Kasumi-1 (cell line): ENCODE measurements at regions not wholly inside any gene's neighbourhood (a gene's known extent, or its start where the extent isn't known, plus 50 kb on each side); places are given as distances from the start of the nearest gene placed in this dataset.

Experiments
- DNase-seq, 2 experiments: peaks; one replicate each; lab custom pipeline; 2025; lab: John Stamatoyannopoulos, UW

DNA sequence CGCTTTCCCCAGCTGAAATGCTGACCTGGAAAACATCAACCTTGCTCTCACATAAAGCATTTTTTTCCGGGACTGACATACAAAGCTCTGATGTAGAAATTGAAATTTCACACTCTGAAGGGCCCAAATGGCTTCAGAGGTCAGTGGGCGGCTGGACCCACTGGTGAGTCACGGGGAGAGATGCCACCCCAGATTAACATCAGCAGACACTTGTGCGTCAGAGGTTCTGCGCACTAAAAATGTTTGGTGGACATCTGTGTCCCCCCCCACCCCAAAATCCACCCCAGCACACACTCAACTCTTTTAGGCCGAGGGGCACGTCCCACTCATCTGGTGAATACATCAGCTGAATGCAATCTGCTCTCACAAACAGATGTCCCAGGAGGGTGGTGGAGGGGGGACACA, 208.9 kb downstream of the ASB1 start:
- DNase-seq = no peak

GRCh38 chr2:238636269-238637073, 209.7 kb downstream of the ASB1 start:
- DNase-seq = no peak

GRCh38 chr2:238638100-238638981, 209.5 kb upstream of the TWIST2 start:
- DNase-seq = no peak

- no peak for DNase-seq
Measured at GRCh38 chr2:238638982-238639628, 208.8 kb upstream of the TWIST2 start.

- no peak for DNase-seq
Measured at GRCh38 chr2:238640486-238640885, 207.4 kb upstream of the TWIST2 start.

DNA sequence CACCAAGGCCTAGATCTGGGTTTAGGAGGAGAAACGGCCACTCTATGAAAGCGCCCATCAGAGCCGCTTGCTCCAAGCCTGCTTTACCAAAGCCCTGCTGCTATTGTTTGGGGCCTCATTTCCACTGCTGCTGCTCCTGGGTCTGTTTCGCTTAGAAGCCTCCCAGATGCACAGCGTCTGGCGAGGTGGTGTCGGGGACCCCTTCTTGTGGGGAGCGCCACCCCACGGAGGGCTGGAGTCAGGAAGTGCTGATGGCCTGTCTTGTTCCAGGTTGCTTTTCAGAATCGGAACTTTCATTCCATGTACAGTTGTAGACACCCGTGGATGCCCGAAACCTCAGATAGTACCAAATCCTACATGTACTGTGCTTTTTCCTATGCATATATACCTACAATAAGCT, 204.9 kb upstream of the TWIST2 start:
- no peak for DNase-seq

GRCh38 chr2:238643400-238643907, 204.4 kb upstream of the TWIST2 start:
- no peak for DNase-seq

DNA sequence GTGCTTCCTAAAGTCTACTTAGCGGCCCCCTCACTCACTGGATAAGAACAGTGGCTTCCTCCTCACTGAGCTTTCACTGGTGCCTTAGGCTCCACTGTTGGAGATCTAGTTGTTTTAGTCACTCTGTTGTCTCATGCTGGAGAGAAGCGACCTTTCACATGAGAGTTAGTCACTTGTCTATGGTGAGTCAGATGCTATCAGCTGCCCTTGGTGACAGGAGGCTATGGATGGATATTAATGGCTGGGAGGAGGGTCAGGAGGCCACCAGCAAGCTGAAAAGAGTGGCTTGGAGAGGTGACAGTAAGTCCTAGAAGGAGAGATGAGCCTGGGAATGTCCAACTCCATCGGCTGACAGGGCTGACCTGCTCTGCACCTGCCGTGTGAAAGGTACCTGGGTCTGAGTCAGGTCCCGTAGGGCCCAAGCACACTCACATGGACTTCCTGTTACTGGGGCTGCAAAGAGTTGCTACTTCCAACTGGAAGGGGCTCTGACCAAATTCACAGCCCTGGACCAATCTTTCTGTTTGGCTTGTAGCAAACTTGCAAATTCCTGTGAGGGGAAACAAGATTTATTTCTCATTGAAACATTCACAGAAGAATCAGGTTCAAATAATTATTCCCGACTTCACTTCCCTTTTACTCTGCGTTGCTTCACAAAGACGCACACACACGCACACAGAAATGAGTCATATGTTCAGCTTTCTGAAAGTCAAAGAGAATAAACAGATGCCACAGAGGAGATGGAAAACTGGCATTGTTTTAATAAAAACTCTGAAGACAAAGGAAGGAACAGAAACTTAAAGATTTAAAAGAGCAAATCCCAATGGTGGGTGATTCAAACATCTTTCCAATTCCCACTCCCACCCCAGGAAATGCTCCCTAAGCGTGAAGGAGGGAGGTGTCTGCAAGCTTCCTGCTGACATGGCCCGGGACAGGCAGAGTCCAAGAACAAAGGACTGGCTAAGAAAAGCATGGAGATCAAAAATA, 203.5 kb upstream of the TWIST2 start:
- DNase-seq = no peak

DNA sequence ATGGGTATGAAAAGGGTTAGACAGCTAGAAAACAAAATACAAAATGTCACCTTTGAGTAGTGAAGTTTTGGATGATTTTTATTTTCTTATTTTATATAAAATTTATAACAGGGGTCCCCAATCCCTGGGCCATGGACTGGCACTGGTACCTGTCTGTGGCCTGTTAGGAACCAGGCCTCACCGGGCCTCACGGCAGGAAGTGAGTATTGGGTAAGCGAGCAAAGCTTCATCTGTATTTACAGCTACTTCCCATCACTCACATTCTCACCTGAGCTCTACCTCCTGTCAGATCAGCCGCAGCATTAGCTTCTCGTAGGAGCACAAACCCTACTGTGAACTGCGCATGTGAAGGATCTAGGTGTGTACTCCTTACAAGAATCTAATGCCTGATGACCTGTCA, 202.8 kb upstream of the TWIST2 start:
- no peak for DNase-seq

GRCh38 chr2:238645716-238646115, 202.2 kb upstream of the TWIST2 start:
- DNase-seq = no peak

DNA sequence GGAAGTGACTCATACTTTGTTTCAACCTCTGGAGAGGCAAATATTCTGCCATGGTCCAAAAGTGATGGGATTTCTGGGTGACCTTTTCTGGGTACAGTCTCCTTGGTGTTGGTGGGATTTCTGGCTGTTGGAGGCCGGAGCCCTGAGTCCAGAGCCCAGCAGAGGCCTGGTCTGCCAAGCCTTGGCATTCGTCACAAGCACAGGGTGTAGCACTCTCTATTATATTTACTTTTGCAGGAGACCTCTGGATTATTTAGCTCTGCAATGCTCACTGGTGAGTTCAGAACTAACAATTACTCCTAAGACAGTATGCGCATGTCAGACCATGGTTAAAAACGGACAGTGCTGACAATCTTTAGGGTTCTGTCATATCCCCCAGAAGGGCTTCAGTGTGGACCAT, 201.6 kb upstream of the TWIST2 start:
- no peak for DNase-seq

- no peak for DNase-seq
Measured at GRCh38 chr2:238646803-238647202, 201.1 kb upstream of the TWIST2 start.

DNA sequence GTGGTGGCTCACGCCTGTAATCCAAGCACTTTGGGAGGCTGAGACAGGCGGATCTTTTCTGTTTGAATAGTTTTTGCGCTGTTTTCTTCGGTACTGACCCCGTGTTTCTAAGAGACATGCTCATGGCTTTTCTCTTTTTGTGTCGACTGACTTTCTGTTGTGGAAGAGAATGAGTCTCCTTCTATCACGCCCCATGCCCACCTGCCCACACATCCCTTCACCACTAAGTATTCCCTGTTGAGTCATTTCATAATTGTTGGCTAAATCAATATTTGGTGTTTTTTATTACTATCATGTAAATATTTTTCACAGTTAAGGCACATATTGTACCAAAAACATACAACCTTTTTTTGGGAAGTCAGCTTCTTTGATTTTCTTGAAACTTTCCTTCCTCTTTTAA, 198.8 kb upstream of the TWIST2 start:
- no peak for DNase-seq

DNA sequence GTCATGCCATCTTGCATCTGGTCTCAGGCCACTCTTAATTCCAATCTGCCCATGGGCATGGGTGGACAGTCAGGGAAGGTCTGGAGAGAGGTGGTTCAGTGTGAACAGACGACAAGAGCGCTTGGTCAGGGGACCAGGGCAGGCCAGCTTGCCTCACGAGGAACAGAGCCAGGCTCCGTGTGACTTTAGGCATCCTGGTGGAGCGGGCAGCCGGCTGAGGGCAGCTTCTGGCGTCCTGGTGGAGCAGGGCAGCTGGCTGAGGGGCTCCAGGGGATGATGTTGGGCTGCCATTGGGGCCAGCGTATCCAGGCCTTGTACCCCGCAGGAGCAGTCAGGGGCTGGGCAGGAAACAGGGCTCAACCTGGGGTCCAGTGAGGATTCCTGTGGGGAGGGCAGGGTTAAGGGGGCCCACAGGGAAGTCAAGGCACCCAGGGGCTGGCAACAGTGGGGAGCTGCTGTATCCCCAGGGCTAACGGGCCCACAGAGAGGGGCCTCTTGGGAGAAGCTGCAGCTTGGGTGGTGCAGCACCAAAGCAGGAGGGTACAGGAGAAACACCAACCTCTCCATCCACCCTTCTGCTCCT, 197.9 kb upstream of the TWIST2 start:
- no peak for DNase-seq

DNA sequence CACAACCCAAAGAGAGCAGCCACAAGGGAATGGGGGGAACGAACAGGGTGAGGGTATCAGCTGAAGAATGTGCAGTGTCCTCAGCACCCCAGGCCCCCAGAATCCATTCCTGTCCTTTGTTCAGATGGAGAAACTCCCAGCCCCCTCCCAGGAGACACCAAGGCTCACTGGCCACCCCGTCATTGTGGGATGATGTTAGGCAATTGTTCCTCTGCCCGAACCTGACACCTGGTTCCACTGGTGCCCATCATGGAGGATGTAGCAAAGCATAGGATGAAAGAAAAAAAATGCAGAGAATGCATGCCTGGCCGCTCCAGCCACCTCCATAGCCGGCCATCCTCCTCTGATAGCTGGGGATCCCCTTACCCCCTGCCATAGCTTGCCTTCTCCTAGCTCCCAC, 197.3 kb upstream of the TWIST2 start:
- DNase-seq = no peak

DNA sequence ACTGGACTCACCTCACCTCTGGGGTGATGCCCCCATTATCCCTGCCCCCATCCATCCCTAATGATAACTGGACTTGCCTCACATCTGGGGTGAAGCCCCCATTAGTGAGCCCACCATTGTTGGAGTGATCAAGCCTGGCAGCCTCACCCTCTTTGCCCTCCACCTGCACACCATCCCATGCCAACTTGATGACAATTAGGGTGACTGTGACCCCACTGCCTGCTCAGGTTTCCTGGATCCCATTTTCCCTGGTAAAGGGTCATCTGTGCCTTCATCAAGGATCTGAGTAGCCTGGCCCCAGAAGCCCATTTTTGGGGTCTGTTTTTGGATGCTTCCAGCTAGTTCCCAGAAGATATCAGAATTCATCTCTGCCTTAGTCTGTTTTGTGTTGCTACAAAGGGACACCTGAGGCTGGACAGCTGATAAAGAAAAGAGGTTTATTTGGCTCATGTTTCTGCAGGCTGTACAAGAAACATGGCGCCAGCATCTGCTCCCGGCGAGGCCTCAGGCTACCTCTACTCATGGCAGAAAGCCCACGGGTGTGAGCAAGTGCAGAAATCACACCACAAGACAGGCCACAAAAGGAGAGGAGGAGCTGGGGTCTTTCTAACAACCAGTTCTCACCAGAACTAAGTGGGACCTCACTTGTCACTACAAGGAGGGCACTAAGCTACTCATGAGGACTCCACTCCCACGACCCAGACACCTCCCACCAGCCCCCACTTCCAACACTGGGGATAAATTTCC, 196.4 kb upstream of the TWIST2 start:
- no peak for DNase-seq

DNA sequence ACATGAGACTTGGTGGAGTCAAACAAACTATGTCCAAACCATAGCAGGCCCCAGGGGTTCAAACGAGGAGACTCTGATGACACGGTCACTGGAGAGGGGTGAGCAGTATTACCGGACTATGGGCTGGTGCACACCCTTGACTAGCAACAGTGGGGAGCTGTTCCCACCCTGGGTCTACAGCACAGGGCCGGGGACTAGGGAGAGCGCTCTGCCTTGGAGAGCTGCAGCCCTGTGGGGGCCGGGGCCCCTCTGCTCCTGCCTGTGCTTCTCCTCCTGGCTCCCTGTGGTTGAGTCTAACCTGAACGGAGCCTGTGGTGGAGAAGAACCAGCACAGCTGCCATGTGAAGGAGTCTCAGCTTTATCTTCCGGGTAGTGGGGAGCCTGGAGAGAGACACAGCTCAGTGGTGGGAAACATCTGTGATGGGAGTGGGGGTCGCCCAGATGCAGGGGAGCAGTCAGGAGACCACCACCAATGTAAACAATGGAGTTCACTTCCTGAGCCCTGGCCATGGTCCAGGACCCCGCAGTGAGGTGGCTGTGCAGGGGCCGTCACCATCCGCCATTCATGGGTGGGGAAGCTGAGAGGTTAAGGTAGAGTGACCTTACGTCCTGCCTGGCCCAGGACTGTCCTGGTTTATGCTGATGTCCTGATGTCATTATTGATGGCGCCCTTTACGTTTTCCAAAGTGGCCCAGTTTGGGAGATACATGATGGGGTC, 195.7 kb upstream of the TWIST2 start:
- no peak for DNase-seq

- no peak for DNase-seq
Measured at GRCh38 chr2:238652771-238653157, 195.1 kb upstream of the TWIST2 start.

DNA sequence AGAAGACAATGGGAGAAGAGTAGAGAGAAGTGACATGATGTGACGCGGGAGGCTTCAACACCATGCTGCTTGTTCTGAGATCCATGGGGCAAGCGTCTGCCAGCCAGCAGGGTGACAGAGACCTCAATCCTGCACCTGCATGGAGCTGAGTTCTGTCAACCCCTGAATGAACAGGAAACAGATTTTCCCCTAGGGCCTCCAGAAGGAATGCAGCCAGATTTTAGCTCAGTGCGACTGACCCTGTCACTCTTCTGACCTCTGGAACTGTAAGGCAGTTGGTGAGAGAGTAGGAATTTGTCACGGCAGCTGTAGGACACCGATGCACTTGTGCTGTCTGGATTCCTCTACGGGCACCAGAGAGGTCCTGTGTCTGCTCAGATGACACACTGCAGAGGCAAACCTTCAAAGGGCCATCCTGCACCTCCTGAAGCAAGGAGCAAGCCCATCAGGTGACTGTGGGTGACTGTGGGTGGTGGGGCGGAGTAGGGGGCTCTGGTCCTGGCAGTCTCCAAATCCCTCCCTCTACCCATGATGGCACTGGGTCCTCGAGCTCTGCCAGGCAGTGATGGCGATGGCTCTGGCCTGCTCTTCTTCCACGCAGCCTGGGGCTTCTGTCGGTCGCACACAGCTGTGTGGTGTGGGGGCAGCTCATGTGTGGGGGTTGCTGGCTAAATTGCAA, 194.3 kb upstream of the TWIST2 start:
- no peak for DNase-seq
